GM04504 (cell line): ENCODE measurements at regions not wholly inside any gene's neighbourhood (a gene's known extent, or its start where the extent isn't known, plus 50 kb on each side); places are given as distances from the start of the nearest gene placed in this dataset.
"Not testable (repeated sequence)": the region's sequence is repeated elsewhere in the genome, so short reads cannot be mapped to it uniquely, and the experiment has no call there.

Source experiments
- DNase-seq: peaks from one replicate; pipeline ENCODE4 v3.0.0-alpha.2; 2012; ENCODE audit warnings: low read depth

DNA sequence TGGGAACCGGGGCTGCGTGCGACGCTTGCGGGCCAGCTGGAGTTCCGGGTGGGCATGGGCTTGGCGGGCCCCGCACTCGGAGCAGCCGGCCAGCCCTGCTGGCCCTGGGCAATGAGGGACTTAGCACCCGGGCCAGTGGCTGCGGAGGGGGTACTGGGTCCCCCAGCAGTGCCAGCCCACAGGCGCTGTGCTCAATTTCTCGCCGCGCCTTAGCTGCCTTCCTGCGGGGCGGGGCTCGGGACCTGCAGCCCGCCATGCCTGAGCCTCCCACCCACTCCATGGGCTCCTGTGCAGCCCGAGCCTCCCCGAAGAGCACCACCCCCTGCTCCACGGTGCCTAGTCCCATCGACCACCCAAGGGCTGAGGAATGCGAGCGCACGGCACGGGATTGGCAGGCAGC, 63.8 kb downstream of the PLXNA1 start:
- not testable (repeated sequence) for DNase-seq

DNA sequence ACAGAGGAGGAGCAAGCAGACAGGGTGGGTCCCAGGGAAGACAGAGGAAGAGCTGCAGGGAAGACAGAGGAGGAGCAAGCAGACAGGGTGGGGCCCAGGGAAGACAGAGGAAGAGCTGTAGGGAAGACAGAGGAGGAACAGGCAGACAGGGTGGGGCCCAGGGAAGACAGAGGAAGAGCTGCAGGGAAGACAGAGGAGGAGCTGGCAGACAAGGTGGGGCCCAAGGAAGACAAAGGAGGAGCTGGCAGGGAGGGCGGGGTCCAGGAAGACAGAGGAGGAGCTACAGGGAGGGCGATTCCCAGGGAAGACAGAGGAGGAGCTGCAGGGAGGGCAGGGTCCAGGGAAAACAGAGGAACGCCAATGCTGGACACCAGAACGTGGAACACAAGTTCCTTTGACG, 66.5 kb downstream of the PLXNA1 start:
- DNase-seq: no peak

DNA sequence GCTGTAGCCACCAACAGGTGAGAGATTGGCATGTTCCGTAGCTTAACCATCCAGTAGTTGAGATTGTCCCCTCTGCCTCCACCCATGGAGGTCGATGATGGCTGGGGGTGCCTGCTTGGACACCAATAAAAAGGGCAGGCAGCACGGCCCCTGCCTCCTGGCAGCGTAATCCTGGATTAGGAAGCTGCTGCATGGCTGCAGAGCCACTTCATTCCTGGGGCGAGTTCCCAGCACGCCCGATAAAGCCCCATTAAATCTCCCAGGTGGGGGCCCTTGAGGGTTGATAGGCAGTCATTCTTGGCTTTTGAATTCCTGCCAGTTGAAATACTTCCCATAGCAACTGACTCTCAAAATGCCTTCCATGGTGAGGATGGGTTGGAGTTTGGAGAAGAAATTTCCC, 67.8 kb downstream of the PLXNA1 start:
- DNase-seq: no peak

DNA sequence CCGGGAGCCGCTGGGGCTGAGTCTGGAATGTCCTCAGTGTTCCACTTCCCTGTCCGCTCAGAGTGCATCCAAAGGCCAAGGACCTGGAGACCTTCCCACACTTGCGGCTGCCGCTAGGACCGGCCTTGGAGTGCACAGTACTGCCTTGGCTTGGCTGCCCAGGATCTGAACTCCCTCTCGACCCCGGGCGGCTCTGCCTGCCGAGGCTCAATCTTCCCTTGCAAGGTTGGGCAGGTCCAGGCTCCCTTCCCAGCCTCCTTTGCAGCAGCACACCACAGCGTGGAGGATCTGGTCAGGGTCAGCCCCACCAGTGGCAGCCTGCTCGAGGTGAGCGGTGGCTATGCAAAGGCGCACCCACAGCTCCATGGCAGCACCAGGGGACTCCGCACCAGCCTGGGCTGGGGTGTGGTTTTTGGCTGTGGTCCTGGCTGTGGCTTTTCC, 69.2 kb downstream of the PLXNA1 start:
- no peak for DNase-seq

DNA sequence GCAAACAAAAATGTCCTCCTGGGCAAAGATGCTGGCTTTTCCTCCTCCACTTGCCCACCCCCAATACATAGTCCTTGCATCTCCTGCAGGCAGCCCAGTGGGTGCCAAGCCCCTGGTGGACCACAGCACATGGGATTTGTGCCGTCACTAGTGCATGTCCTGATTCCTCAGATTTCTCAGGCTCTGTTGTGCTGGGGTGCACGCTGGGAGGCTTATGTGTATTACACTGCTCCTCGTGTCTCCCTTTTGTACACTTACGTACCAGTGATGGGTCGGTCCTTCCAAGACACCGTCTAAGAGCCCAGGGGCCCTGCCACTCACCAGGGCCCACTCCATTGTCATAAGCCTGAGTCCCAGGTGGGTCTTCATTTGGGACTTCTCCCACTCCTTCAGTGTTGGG, 70.1 kb downstream of the PLXNA1 start:
- DNase-seq: no peak

DNA sequence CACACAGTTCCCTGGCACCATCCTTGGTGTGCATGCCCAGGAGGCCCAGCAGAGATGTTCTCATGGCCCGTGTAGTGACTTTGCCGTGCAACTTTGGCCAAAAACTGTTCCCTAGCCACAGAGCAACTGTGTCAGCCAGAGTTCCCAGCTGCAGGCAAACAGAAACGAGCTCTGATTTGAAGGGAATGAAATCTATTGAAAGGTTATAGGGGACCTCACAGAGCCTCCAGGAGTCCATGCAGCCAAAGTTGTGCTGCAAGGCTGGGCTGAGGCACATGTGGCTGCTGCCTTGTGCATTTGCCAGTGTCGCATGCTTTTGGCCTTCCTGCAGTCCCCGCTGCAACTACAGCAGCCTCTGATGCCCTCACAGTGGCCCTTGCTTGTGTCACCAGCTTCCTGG, 70.5 kb downstream of the PLXNA1 start:
- no peak for DNase-seq

DNA sequence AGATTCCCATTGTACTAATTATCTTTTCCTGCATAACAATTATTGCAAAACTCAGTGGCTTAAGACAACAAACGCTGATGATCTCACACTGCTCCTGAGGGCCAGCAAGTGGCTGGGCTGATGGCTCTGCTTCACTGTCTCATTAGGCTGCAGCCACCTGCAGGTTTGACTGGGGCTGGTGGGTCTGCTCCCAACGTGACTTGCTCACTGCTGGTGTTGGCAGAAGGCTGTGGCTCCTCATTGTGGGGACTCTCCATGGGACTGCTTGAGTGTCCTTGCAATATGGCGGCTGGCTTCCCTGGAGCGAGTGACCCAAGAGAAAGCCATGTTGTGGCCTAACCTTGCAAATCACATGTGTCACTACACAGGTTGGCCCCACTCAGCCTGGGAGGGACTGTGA, 71.1 kb downstream of the PLXNA1 start:
- DNase-seq: no peak

DNA sequence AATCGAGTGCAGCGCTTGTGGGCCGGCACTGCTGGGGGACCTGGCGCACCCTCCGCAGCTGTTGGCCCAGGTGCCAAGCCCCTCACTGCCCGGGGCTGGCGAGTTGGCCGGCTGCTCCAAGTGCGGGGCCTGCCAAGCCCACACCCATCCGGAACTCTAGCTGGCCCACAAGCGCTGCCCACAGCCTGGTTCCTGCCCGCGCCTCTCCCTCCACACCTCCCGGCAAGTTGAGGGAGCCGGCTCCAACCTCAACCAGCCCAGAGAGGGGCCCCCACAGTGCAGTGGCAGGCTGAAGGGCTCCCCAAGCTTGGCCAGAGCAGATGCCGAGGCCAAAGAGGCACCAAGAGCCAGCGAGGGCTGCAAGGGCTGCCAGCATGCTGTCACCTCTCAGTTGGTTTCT, 73.4 kb downstream of the PLXNA1 start:
- no peak for DNase-seq

DNA sequence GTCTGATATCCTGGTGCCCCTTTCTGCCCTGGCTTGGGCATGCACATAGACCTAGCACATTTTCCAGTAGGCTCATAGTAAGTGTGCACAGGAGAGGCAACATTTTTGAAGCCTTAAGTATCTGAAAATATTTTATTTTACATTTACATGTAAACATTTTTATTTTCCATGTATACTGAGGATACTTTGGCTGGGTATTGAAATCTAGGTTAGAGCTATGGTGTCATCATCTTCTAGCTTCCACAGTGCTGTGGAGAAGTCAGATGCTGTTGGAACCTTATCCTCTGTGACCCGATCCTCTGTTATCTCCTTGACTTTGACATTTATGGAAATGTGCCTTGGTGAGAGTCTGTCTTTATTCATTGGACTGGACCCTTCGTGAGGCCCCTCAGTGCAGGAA, 74.1 kb downstream of the PLXNA1 start:
- DNase-seq: no peak

DNA sequence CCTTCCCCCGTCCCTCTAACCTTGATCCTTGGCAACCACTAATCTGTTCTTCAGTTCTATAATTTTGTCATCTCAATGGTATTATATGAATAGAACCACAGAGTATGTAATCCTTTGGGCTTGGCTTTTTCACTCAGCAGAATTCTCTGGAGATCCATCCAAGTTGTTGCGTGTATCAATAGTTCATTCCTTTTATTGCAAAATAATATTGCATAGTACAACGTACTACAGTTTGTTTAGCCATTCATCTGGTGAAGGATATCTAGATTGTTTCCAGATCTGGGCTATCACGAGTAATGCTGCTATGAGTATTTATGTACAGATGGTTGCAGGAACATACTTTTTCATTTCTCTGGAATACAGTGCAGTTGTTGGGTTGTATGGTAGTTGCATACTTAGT, 76.2 kb downstream of the PLXNA1 start:
- no peak for DNase-seq

DNA sequence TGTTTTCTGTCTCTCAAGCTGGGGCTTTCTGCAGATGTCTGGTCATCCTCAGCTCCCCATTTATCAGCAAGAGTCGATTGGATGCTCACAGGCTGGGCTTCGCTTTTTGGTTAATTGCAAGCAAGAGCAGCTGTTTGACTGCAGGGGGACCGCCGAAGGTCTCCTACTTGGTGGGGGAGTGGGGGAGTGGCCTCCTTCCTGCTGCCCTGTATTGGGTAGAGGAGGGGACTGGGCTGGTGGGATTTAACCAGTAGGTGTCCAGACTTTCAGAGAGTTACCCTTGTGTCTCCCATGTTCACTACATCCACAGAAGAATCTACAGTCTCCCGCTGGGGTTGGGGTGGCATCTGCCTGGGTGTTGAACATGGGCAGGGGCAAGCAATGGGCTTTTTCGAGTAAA, 78.7 kb downstream of the PLXNA1 start:
- DNase-seq: no peak

DNA sequence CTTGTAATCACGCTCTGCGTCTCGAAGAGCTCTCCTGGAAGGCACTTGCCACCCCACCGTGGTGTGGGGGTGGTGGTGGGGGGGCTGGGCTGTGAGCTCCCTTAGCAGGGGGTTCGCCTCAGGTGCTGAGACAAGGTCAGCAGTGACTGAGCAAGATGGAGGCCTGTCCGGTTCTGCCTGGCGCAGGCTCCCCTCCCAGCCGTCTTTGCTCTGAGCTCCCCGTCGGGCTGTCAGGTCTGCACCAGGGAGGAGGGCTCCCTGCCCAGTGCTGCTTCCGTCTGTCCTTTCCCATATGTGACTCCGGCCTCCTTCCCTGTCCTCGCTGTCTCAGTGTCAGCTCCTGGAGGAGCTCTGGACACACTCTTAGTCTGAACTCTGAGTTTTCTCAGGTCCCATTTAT, 80.0 kb downstream of the PLXNA1 start:
- DNase-seq: no peak

DNA sequence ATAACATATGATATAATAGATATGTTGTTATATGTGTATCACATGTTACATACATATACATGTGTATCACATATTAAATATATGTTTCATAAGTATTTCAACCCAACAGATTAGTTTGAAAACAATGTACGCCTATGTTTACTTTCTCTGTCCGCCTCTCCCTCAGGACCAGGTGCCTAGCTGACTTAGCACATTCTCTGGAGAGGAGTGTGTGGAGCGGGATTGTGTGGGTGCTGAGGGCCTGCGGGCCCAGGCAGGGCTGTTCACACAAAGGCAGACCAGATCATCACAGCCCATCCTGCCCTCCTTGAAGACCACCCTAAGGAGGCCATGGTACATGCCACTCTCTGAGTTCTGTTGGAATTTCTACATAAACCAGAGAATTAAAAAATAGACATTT, 81.0 kb downstream of the PLXNA1 start:
- no peak for DNase-seq

DNA sequence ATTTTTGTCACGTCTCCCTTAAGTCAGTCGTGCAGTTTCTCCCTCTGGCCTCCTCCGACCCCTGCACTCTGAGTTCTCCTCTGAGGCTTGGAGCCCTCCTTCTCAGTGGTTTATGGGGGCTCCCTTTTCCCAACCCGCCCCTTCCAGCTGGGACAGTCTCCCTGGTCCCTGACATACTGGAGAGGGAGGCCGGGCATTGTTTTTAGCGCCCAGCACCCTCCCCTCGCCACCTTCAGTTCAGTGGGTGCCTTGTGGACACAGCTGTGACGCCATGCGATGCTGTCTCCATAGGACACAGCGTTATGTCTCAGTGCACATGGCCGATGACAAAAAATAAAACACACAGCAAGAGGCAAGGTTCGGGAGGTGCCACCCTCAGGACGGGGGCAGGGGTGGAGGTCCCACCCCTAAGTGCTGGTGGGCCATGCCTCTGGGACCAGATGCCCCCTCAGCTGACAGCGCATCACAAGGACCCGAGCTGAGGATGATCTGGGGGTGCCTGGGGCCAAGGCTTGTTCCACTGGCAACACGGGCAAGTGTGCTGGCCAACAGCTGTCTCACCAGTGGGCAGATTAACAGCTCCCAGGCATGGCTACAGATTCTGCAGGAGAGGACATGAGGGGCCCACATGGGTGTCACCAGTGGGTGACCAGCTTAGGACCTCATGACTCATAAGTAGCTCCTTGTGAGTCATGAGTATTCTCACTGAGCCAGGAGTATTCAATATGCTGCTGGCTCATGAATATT, 81.6 kb downstream of the PLXNA1 start:
- DNase-seq: no peak

DNA sequence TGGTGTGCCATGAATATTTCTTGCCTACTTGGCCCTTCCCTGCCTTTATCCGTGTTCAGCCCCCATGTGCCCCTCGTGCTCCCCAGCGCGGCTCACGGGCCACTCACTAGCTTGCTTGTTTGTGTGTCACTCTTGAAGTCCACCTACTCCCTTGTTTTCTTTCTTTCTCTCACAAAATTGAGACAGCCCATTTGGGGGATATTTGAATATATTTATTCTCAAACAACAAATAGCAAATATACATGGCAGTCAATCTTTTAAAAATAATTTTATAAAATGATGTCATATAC, 82.2 kb downstream of the PLXNA1 start:
- no peak for DNase-seq

DNA sequence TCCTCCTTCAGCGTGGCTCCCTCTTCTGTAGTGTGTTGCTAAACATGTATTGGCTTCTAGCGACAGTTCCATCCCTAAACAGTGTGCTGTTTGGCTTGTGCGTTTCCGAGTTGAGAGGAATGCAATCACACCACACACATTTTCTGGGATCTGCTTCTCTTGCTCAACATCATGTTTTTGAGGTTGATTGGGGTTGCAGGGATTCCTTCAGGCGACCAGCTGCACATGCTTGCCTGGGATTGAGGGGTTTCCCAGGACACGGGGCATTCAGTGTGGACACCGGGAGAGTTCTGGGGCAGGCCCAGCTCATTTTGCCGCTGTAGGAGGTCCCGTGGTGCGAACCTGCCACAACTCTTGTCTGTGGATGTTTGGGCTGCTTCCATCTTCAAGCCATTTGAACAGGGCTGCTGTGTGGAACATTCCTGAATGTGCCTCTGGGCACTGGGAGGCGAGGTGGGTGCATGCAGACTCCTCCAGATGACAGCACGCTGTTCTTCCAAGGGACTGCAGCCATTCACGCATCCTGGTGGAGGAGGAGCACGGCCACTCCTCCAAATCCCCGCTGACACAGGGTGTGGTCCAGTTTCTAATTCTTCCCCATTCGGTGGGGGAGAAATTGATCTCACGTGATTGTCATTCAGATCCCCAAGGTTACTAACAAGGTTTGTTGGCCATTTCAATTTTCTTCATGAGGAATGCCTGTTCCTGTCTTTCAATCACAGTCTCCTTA, 82.8 kb downstream of the PLXNA1 start:
- no peak for DNase-seq

DNA sequence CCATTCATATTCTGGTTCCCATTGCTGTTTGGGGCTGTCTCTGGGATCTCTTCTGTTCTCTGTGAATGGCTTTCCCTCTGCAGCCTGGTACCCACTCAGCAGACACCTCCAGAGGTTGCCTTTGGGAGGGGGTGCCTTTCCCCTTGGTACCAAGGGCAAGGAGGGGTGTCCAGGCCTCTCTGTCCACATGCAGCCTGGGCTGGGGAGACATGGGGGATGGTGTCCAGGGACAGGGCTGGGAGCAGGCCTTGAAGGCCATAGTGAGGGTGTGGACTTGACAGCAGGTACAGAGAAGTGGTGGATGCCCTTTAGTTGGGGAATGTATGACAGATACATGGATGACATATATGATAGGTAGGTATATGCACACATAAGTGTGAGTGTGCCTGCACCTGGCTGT, 83.7 kb downstream of the PLXNA1 start:
- DNase-seq: no peak

DNA sequence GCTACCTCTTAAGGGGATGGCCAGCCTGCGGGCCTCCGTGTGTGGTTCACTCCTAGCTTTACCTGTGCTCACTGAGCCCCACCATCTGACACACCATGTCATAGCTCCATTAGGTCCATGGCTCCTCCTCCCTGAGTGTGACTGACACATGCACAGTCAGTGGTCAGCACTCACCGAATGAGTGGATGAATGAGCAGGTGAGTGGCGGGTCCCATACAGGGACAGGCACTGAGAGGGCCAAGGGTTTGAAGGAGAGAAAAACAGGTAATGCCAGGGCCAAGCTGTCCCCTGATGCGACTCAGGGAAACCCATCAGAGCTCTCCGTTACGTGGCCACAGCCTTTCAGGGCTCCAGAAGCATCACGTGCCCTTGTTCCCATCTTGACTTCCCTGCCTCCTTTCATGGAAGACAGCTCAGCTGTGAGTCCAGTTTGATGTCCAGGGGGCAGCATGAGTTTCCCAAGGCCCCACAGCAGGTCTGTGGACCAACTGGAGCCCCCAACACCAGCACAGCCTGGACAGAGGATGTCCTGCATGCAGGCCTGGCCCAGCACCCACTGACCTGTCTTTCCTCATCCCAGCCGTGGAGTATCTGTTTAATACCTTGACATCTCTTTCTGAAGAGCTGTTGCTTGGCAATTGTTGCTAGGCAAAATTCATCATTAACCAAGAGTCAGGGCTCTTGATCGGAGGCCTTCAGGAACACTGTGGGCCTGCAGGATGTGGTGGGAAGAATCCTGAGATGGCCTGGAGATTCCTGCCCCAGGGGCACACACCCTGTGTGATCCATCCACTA, 84.4 kb downstream of the PLXNA1 start:
- DNase-seq: no peak

DNA sequence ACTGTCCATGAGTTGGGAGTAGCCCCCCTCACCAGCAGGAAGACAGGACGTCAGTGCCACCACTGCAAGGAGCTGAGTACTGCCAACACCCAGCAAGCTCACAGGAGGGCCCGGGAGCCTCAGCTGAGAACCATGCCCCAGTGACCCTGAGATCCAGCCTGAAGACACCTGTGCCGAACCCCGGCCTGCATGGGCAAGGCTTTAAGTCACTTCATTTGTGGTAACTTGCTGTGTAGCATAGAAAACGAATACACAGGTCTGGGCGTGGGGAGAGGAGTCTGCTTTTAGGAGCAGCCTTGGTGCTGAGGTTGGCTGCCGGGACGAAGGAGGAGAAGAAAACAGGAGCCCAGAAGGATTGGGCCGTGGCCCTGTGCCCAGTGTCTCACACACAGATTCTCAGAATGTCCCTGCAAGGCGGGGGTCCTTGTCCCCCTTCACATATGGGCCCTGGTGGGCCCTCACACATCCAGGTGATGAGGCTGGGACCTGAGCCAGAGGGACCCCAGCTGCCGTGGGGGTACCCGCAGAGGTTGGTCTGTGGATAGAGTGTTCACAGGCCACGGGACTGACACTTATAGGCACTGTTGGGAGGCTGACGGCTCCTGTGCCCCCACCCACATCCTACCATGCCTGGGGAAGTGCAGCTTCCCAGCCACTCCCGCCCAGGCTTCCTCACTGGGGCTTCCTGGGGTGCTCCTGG, 85.3 kb downstream of the PLXNA1 start:
- DNase-seq: no peak

DNA sequence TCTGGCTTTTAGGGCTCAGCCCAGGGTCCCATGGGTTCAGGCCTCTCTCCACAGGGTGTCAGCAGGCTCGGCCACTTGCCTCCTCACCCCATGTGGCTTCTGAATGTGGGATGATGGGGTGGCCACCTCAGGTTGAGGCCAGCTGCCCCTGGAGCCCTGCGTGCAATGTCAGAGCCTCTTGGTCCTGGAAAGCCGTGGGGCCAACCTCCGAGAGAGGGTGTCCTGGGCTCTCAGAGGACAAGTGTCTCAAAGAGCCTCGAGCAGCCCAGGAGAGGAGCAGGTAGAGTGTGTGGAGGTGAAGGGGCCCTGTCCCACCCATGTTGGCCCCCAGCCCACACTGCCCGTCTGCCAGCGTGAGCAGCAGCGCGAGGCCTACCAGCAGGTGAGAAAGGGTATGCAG, 86.0 kb downstream of the PLXNA1 start:
- no peak for DNase-seq

DNA sequence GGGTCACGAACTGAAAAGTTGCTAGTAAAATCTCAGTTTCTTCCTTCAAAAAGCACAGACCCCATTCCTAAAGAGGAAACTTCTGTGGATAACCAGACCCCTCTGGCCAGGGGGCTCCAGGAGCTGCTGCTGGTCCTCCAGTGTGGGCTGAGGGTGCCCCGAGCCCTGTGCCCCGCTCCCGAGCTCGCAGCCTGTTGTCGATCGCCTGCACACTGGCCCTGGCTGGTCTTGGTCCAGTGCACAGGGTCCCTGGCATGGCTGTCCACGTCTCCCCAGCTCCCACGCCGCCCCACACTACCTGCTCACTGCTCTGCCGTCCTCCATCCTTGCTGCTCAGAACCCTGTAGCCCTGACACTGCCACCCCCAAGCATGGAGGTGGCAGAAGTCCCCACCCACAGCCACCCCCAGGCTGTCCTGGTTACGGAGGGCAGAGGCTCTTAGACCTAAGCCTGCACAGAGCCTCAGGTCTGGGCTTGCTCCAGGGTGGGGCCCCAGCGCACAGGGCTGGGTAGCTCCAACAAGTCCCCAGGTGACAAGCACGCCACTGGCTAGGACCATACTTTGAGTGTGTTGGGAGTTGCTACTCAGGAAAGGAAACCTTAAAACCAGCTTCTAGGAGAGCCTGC, 87.0 kb downstream of the PLXNA1 start:
- DNase-seq: no peak

DNA sequence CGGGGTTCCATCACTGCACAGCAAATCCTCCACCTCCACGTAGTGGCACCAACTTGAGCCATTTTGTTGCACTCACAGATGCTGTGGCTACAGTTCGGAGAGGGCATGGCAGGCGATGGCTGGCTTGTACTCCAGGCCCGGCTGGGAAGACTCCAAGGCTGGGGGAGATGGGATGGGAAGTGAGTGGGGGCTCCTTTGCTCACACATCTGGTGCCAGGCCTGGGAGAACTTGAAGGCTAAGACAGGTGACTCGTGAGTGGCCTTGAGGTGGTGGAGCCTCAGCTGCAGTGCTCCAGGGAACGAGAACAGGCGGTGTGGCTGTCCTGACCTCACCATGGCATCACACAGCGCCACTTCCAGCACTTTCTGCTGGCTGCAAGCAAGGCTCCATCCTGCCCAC, 87.9 kb downstream of the PLXNA1 start:
- no peak for DNase-seq
